ENCODE measurements at regions not wholly inside any gene's neighbourhood (a gene's known extent, or its start where the extent isn't known, plus 50 kb on each side); places are given as distances from the start of the nearest gene placed in this dataset.

DNA sequence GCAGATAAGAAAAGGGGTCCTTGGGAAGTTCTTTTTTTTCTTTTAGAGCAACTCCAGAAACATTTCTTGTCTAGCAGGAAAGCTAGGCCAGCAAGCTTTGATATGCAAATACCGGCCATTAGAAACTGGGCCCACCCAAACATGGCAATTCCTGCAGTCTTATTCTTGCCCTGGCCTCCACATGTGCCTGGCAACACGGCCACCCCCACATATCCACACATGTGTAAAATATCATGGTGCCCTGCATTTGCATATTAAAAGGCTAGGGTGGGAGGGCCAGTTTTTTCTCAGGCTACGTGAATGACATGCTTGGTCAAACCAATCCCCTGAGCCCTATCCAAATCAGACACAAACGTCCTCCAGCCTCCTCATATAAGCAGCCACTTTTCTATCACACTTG is 171.7 kb upstream of the ZCCHC13 start:
- H3K27ac ChIP-seq (ENCODE audit: extremely low read depth, low read depth, low read length), result no peak overlapping the region
- CTCF ChIA-PET, result interaction anchor here (0.5 to 7.7 kb wide), 11 partner anchors 12 to 381 kb away, joined by 3 to 99 read pairs (median 3); partner anchors contain the start of gene XIST

More for the DNA sequence above, 171.7 kb upstream of the ZCCHC13 start:
- TF ChIP-seq, protein P1, sequence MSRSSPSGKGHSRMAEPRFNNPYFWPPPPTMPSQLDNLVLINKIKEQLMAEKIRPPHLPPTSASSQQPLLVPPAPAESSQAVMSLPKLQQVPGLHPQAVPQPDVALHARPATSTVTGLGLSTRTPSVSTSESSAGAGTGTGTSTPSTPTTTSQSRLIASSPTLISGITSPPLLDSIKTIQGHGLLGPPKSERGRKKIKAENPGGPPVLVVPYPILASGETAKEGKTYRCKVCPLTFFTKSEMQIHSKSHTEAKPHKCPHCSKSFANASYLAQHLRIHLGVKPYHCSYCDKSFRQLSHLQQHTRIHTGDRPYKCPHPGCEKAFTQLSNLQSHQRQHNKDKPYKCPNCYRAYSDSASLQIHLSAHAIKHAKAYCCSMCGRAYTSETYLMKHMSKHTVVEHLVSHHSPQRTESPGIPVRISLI (tag by site-specific recombination; IDR thresholded peaks at IDR 0.05), result no peak
- TF ChIP-seq ZFP3 (tag by site-specific recombination; IDR thresholded peaks at IDR 0.05; ENCODE audit: low read depth), result no peak
- no peak for TF ChIP-seq ZBTB10 (tag by site-specific recombination; IDR thresholded peaks at IDR 0.05)
- no peak for TF ChIP-seq ZNF596 (tag by site-specific recombination; IDR thresholded peaks at IDR 0.05)
- TF ChIP-seq OSR2 (tag by site-specific recombination; IDR thresholded peaks at IDR 0.05), result no peak
- TF ChIP-seq ZFP69B (tag by site-specific recombination; IDR thresholded peaks at IDR 0.05), result no peak
- TF ChIP-seq ZNF660 (tag by site-specific recombination; IDR thresholded peaks at IDR 0.05), result no peak
- TF ChIP-seq MZF1 (tag by site-specific recombination; IDR thresholded peaks at IDR 0.05; ENCODE audit: borderline replicate concordance), result no peak
- TF ChIP-seq ZNF792 (tag by site-specific recombination; IDR thresholded peaks at IDR 0.05), result no peak
- no peak for TF ChIP-seq ZNF518A (tag by site-specific recombination; conservative IDR thresholded peaks at IDR 0.05; ENCODE audit: low read depth)
- no peak for TF ChIP-seq BCL6B (tag by site-specific recombination; IDR thresholded peaks at IDR 0.05)
- TF ChIP-seq ZSCAN23 (tag by site-specific recombination; IDR thresholded peaks at IDR 0.05), result no peak
- no peak for TF ChIP-seq ZFHX2 (tag by site-specific recombination; conservative IDR thresholded peaks at IDR 0.05)
- no peak for TF ChIP-seq ZNF558 (tag by site-specific recombination; IDR thresholded peaks at IDR 0.05)
- Histone ChIP-seq H3K4me3 (ENCODE audit: low read depth, low read length) (no peak overlapping the region), H3K36me3 (ENCODE audit: control insufficient read depth in 2 of 2, insufficient read depth in 1 of 2, low read length in 2 of 2) (no peaks in the 10 kb centered on the region), H3K4me1 (ENCODE audit: control insufficient read depth, insufficient read depth, low read length) (no peaks in the 10 kb centered on the region), H3K9me3 (ENCODE audit: control insufficient read depth, insufficient read depth, low read depth, low read length) (no peaks in the 10 kb centered on the region; the same call in 1 of the 2 replicates)
- POLR2A ChIA-PET, result no interaction called here

Measured in HEK293 (cell line).